RKO (cell line): ENCODE measurements at regions not wholly inside any gene's neighbourhood (a gene's known extent, or its start where the extent isn't known, plus 50 kb on each side); places are given as distances from the start of the nearest gene placed in this dataset.
"Not testable (repeated sequence)": the region's sequence is repeated elsewhere in the genome, so short reads cannot be mapped to it uniquely, and the experiment has no call there.

Source experiments
- DNase-seq: peaks from one replicate; pipeline ENCODE4 v3.0.0-alpha.2; 2016; ENCODE audit warnings: low spot score

- no peak for DNase-seq
These were observed 89.6 kb downstream of the DDX1 start for GRCh38 chr2:15681089-15681885.

GRCh38 chr2:15682354-15682753 is 90.7 kb downstream of the DDX1 start:
- no peak for DNase-seq

- DNase-seq = no peak
These were observed 92.7 kb downstream of the DDX1 start for GRCh38 chr2:15684161-15685039.

- no peak for DNase-seq
These were observed 93.5 kb downstream of the DDX1 start for GRCh38 chr2:15685143-15685542.

- DNase-seq = no peak
These were observed 95.0 kb downstream of the DDX1 start for GRCh38 chr2:15686643-15687042.

GRCh38 chr2:15687243-15687642 is 95.6 kb downstream of the DDX1 start:
- DNase-seq = no peak

GRCh38 chr2:15687720-15688119 is 96.1 kb downstream of the DDX1 start:
- no peak for DNase-seq

GRCh38 chr2:15688924-15689568 is 97.4 kb downstream of the DDX1 start:
- no peak for DNase-seq

- no peak for DNase-seq
These were observed 98.0 kb downstream of the DDX1 start for GRCh38 chr2:15689654-15690053.

GRCh38 chr2:15691586-15692310 is 100.1 kb downstream of the DDX1 start:
- DNase-seq = no peak

GRCh38 chr2:15692551-15693377 is 101.1 kb downstream of the DDX1 start:
- DNase-seq = no peak

GRCh38 chr2:15693382-15693781 is 101.7 kb downstream of the DDX1 start:
- no peak for DNase-seq

- DNase-seq = no peak
These were observed 102.4 kb downstream of the DDX1 start for GRCh38 chr2:15693926-15694588.

GRCh38 chr2:15694589-15694986 is 102.9 kb downstream of the DDX1 start:
- no peak for DNase-seq

- DNase-seq = no peak
These were observed 104.1 kb downstream of the DDX1 start for GRCh38 chr2:15695582-15696330.

GRCh38 chr2:15696606-15697170 is 105.0 kb downstream of the DDX1 start:
- DNase-seq = not testable (repeated sequence)

- no peak for DNase-seq
These were observed 108.5 kb downstream of the DDX1 start for GRCh38 chr2:15700131-15700530.

- DNase-seq = no peak
These were observed 109.1 kb downstream of the DDX1 start for GRCh38 chr2:15700599-15701340.
